ENCODE measurements at regions not wholly inside any gene's neighbourhood (a gene's known extent, or its start where the extent isn't known, plus 50 kb on each side); places are given as distances from the start of the nearest gene placed in this dataset.

- TF ChIP-seq CTCF (IDR thresholded peaks at IDR 0.05) = no peak
- no peak for TF ChIP-seq POLR2A (IDR thresholded peaks at IDR 0.05; ENCODE audit: low read depth)
These were observed 1372.3 kb downstream of the STIM2 start for GRCh38 chr4:28232951-28233350.

Measured in esophagus muscularis mucosa (tissue), 3 donors.